HG02981 (cell line): ENCODE measurements at regions not wholly inside any gene's neighbourhood (a gene's known extent, or its start where the extent isn't known, plus 50 kb on each side); places are given as distances from the start of the nearest gene placed in this dataset.

Experiments
- ATAC-seq: cut with Tn5 transposase; IDR thresholded peaks from one replicate; pipeline ENCODE4 v1.9.1; 2021; ENCODE audit warnings: mild to moderate bottlenecking, moderate library complexity; ENCODE audit not compliant: unreplicated experiment

DNA sequence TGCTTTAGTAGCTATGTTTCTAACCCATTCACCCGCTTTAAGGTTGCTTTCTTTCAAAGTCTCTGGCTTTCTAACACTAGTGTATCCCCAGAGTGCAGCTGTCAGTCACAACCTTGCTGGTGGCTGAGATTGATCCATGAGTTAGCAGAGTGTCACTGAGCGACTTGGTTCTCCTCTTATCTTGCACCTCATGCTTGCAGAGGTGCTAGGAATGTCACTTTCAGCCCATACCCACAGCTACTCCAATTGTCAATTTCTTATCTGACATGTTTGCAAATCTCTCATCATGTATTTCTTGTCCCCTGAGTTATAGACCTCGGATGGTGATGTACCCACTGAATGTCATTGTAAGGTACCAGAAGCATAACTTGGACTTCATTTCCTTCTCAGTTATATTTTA, 1110.2 kb downstream of the GALC start:
- no peak for ATAC-seq

DNA sequence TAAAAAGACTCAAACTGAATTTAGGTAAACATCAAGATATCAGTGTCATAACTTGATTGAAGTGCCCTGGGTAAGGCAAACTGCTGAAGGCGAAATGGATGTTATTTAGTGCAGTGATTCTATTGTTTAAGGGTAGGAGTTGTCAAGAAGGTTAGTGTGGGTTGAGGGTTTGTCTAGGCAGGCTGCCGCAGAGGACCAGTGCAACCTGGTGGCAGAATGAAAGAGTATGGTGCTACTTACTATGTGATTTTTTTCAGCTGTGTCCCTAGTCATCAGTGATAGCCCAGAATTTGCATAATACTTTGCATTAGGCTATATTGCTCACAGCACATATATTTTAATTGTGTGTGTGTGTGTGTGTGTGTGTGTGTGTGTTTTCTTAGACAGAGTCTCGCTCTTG, 1127.0 kb downstream of the GALC start:
- no peak for ATAC-seq

DNA sequence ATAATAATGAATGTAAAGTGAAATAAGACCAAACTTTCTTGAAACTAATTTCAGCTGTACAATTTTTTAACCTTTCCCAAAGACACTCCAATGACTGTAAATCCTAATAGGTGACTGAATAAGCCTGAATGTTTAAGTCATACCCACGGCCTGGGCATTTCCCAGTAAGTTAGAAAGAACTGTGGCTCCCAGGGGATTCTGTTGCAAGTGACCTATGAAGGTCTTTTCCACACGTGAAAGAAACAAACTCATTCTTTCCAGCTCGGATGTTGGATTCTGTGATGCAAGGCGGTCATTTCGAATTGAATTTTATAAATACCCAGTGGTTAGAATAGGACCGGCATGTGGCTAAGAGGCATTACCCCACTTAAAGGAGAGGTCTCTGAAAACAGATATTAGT, 1134.4 kb downstream of the GALC start:
- no peak for ATAC-seq

DNA sequence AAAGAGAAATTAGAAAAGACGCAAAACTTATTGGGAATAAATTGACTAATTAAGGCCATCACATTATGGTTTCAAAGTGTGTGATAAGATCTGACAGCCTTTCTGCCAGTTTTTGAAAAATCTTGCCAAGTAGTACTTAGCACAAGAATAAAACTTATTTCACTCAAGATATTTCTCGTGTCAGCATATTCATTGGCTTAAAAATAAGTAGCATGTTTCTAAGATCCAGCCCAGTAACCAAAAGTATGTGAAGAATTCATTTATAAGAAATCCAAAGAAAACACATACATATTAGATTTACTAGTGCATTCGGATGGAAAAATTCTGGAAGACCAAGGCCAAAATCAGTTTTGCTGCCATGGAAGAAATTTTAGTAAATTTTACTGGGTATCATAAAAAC, 1135.0 kb downstream of the GALC start:
- ATAC-seq, result no peak

DNA sequence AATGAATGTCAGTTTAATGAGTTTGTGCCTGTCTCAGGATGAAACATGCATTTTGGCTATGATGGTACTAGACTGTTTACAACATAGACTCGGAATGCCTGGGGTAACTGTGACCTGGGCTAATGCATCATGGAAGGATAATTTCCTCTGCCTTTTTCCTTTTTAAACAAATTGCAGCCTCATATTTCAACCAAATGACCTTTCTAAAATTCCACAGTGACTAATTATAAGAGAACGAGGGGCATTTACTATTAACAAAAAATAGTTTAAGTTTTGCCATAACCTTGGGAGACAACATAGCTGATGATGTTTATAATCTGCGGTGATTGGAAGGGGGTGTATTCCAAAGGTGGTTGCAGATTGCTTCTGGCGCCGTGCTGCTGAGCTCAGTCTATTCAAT, 1140.5 kb downstream of the GALC start:
- ATAC-seq, result no peak

DNA sequence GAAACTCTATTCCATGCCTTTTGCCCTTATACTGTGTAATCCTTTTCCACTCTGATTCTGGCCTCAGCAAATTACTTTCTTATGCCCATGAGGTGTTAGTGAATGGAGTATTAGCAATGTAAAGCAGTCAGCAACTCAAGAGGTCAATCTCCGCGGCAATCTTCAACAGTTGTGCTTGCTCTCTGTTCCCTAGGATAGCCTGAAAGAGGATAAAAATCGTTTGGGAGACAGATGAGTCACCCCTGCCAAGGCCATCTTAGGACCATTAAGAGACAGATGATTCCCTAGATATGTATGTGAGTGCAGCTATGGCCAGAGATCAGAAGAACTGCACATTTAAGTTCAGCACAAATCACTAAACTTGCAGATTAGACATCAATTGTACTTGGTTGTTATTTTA, 1145.8 kb downstream of the GALC start:
- ATAC-seq, result no peak

DNA sequence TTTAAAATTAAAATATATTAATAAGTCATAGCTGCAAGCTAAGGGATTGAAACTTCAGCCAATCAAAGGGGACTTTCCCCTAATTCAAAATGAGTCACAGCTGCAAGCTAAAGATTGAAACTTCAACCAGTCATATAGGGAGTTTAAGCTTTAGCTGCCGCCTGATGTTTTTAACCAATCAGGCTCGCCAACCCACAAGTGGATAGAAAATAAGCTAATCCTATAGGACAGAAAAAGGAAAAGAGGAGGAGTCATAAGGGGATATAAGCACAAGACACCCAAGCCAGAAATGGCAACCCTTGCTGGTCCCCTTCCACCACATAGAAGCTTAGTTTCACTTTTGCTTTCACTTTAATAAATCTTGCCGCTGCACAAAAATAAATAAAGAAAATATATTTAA, 1154.6 kb downstream of the GALC start:
- no peak for ATAC-seq

DNA sequence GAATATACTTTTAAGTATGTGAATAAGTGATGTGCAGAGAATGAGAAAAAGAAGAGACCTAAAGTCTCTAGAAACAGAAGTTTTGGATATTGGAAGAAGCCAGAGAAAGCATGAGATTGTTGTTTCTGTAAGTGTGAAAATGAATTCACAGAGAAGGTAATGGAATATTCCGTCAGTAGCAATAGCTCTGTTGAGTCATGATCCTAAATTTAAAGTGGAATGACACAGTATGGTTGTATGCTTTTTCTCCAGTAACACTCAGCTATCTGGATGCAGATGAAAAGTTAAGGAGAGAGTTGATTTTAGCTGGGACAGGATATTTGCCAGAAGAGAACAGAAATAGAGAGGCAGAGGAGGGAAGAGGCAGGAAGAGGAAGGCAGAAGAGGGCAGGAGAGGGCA, 1166.3 kb downstream of the GALC start:
- no peak for ATAC-seq

DNA sequence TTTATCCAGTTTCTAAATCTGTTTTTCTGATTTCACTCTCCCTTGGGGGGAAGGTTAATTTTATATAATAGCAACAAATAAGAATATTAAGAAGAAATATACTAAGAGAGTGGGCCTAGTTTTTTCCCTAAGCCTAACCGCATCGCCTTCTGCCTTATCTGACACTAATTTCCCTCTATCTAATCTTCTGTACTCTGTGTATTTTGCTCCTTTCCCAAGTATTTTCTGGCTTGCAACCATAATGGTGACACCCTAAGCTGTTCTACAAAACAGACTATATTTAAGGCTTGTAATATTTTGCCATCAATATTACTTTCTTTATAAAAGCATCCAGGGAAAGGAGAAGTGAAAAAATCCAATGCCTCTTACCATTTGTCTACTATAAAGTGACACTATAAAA, 1168.8 kb downstream of the GALC start:
- ATAC-seq, result no peak

DNA sequence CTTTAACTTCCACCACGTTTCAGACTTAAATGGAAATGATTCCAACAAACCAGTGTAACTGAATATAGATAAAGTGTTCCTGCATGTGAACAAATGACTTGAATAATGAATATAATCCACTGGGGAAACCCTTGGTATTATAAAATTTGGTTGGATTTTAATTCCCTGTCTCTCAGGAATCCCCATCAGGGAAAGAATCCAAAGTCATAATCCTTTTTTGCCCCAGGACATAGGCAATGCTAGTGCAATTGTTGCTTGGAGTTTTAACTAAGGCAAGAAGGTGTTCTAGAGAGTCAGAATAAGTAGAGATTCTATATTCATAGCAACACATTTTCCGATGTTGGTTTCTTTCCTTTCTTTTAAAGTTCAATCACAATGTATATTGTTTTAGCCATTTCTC, 1169.4 kb downstream of the GALC start:
- no peak for ATAC-seq

DNA sequence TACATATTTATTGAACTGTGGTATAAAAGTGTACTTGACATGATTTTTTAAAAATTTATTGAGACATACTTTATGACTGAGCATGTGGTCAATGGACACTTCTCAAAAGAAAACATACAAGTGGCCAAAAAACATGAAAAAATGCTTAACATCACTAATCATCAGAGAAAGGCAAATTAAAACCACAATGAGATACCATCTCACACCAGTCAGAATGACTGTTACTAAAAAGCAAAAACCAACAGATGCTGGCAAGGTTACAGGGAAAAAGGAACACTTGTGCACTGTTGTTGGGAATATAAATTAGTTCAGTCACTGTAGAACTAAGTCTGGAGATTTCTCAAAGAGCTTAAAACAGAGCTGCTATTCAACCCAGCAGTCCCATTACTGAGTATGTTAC, 1177.6 kb downstream of the GALC start:
- no peak for ATAC-seq

DNA sequence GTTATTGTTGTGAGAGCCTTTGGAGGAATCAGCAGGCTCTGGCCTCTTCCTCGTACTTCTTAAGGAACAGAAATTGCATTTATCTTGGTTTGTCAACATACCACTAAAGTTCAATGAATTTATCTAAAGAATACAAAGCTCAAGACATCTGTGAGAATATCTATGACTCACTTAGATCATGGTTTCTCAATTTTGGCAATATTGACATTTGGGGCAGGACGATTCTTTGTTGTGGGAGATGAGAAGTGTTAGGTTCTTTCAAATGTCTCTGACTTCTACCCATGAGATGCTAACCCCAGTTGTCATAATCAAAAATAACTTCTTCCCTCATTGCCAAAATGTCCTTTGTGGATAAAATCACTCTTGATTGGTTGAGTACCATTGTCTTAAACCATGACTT, 1190.3 kb downstream of the GALC start:
- ATAC-seq, result no peak

DNA sequence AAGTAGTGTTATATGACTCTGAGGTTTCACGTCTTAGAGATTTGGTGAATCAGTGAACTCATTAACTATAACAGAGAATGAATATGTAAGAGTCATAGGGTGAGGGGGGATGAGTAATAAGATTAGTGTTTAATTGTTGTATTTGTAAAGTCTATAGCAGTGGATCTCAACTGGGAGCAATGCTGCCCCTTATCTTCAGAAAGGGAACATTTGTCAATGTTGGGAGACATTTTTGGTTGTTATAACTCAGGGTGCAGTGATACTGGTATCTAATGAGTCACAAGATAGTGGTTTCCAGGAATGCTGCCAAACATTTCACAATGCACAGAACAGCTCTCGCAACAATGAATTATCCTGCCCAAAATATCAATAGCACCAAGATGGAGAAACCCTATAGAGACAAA, 1193.7 kb downstream of the GALC start:
- no peak for ATAC-seq

DNA sequence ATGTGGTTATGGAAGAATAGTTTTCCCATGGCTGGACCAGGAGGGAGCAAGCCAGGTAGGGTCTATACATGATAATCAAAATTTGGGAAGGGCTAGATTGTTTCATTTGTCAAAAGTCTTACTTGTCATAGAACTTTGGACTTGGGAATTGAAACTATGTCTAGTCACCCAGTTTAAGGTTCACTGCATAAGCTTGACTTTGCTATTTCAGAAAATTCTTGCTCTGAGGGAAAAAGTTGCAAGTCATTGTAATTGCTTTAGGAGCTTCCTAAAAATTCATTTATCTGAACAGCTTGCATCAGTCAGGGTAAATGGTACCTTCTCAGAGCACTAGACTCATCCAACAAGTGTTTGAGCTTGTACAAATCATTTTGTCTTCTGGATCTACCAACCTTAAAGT, 1194.7 kb downstream of the GALC start:
- no peak for ATAC-seq

DNA sequence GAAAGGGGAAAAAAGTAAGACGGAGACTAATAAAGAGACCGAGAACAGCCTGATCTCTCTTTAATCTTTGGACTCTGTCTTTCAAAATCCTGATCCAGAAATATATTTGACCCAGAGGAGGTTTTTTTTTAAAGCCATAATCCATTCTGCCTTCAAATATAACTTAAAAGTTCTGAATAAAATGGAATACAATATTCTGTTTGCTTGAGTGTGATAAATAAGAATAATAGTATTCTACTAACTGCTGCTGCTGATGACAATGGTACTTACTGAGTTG, 1196.0 kb downstream of the GALC start:
- ATAC-seq, result no peak

DNA sequence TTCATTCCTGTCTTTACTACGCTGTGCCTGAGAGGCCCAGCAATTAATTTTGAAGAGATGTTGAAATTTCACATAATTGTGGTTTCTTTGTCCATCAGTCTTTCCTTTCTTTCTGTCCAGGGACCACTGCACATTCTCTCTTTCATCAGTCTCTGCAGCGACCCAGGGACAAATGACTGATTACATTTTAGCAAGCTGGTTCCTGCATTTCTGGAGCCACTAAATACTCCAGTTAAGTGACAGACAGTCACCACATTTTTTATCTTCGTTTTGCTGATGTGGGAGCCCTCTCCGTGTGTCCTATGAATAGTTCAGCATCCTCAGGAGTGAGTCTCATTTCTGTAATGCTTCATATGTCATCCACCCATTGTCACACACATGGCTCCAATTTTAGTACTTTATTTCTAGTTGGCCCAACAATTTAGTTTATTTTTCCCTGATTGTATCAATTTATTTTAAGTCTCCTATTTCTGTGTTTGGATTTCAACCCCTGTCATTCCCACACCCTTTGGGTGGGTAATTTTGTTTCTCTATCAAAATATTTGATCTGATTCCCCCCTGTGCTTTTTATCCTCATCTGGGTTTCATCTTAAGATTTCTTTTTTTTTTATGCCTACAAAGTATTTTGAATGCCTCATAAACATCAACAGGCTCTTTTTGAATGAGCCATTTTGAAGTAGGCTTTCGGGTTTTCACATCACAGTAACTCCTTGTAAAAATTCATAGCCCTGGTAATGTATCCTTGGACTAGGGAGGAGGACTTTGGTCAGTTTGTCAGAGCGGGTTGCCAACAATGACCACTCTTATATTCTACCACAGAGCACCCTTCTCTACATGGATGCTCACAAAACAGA, 1196.5 kb downstream of the GALC start:
- ATAC-seq, result no peak

DNA sequence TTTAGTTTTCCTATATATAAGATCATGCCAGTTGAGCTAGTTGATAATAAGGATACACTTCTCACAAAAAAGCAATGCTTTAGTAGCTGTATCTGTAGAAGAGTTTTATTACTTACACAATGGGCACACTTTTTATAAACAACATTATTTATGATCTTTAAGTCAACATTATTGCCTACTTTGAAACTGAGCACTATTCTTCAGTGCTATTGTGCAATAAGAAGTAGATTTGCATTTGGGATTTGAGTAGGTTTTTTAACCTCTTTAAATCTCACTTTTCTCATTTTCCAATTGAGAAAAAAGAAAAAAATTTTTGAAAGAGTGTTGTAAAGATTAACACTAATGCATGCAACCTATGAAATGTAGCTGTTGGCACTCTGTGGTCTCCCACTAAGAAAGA, 1198.3 kb downstream of the GALC start:
- ATAC-seq, result no peak

DNA sequence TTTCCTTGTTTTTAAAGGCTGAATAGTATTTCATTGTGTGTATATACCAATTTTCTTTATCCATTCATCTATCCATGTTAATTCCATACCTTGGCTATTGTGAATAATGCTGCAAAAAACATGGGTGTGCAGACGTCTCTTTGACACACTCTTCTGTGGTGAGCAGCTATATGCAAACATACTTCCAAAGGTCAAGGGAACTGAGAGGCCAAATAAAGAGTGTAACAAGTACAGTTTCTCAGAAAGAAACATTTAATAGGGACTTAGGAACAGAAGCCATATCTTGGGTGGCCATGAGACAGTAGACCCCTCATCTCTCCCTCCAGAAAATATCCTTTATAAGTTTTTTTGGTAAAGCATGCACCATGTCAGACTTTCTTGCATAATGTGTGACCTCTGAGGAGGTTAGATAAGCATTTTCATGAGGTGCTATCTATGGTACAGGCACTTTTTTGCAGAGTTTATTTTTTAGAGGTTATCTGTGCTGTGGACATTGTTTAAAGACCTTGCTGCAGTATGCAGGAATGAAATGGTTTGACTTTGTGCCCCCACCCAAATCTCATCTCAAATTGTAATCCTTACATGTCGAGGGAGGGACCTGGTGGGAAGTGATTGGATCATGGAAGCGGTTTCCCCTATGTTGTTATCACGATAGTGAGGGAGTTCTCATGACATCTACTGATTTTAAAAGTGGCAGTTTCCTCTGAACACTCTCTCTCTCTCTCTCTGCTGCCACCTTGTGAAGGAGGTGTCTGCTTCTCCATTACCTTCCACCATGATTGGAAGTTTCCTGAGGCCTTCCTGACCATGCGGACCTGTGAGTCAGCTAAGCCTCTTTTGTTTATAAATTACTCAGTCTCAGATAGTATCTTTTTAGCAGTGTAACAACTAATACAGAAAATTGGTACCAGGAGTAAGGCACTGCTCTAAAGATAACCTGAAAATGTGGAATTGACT, 1202.3 kb downstream of the GALC start:
- ATAC-seq, result no peak

DNA sequence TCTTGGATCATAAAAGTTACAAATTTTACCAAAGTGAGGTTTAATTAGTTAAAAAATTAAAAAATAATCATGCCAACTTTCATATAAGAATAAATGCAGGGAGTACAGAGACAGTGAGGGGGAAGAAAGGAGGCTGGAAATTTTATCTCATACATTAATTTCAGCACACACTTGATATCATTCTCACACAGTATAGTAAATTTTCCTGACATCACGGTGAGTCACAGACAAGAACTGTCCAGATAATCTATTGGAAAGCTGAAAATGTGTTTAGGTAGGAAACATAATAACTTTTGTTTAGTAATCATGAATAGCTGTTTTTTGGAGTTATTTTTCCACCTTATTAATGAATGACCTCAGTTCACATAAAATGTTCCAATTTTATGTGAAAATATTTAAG, 1204.8 kb downstream of the GALC start:
- no peak for ATAC-seq

DNA sequence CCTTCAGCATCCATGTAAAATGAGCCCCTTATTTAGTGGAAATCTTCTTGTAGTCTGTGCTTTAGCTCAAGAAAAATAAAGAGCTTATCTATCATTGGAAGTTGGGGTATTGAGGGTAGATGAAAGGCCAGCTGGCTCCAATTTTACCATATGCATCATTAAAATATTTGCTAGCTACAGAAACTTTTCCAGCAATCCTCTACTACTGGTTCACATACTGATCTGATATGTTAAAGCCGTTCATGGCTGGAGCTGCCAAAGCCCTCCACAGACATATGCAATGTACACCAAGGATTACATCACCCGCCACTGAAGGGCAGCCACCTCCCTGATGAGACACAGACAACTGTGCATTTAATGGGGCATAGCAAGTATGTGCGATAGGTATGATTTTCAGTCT, 1205.3 kb downstream of the GALC start:
- ATAC-seq, result no peak

DNA sequence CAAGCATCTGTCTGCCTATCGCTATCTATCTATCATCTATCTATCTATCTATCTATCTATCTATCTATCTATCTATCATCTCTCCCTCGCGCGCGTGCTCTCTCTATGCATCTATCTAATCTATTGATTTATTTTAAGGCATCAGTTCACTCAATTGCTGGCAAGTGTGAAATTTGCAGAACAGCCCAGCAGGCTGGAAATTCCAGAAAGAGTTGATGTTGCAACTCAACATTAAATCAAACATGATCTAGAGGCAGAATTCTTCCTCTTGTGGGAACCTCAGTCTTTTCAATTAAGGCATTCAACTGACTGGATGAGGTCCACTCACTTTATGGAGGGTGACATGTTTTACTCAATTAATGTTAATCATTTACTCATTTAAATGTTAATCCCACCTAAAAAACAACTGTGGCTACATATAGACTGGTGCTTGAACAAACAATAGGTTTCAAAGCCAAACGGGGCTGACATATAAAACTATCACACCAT, 1210.8 kb downstream of the GALC start:
- no peak for ATAC-seq

DNA sequence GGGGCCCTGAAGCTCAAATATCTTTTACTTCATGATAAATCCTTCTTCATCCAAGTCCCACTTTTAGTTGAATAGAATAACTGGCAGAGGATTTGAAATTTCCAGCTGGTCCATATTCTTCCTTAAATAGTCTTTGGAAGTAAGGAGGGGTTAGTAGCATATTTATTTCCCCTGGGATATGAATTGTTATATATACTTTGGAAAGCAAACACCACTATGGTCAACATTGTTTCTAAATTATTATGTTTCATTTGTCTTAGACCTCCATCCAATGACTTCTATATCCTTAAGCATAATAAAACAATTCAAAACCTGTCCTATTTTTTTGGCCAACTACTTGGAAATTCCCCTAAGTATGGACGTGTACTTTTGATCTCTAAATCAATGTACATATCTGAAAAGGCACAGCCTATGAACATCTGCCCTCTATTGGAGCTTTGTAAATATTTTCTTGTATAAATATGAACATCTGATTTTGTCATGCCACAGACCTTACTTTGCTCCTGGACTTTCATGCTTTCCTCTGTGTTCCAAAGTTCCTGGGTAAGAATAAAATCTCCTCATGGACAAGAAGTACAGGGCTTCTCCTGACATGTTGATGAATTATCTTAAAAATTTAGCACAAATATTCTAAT, 1212.0 kb downstream of the GALC start:
- ATAC-seq, result no peak
